Endothelial cell of umbilical vein (primary cell): ENCODE measurements at regions not wholly inside any gene's neighbourhood (a gene's known extent, or its start where the extent isn't known, plus 50 kb on each side); places are given as distances from the start of the nearest gene placed in this dataset.

Experiments
- BruUV-seq: library from RNA; stranded (reverse); fragments of 400-500 nt; replicated peaks from 2 replicates; lab custom pipeline; 2021; lab: Mats Ljungman, UMichigan
- CTCF ChIA-PET: fragments of 300-600, 350-600 bp; sonication (Branson Sonifier 250); formaldehyde crosslinking; loops from one replicate; lab custom pipeline; 2021; ENCODE audit warnings: antibody characterized with exemption, inconsistent platforms; lab: Charles Lee
- POLR2A ChIA-PET: fragments of 300-600, 350-600 bp; sonication (Branson Sonifier 250); formaldehyde crosslinking; loops from one replicate; lab custom pipeline; 2021; ENCODE audit warnings: antibody characterized with exemption, inconsistent platforms; lab: Charles Lee
- DNase-seq: peaks from one replicate; pipeline ENCODE4 v3.0.0-alpha.2; 2011; ENCODE audit warnings: low read depth, low spot score
- FAIRE-seq: peaks from 2 replicates; lab custom pipeline; 2011; peaks lifted over from hg19 to GRCh38; lab: Jason Lieb, UNC
- H2AFZ ChIP-seq: 2 replicates; pipeline ENCODE4 v1.6.0; 2012; ENCODE audit warnings: low read depth, low read length, control low read depth, inconsistent platforms
- H3K27ac ChIP-seq: 2 replicates; pipeline ENCODE4 v1.5.1; 2011; ENCODE audit warnings: low read depth, mild to moderate bottlenecking, control low read depth, low read length, moderate library complexity; ENCODE audit not compliant: insufficient read depth
- H3K27me3 ChIP-seq, 2 experiments: 2 replicates each; pipeline versions ENCODE4 v1.6.0 to v1.6.1; 2011; ENCODE audit warnings: low read length in 2 of 2, mixed read lengths in 1 of 2; ENCODE audit not compliant: control insufficient read depth in 2 of 2, insufficient read depth in 2 of 2
- H3K36me3 ChIP-seq, 2 experiments: 2 replicates in 1 of 2; 3 replicates in 1 of 2; pipeline ENCODE4 v1.5.1; 2011; ENCODE audit warnings: low read length in 2 of 2, mild to moderate bottlenecking in 1 of 2, moderate library complexity in 1 of 2; ENCODE audit not compliant: control insufficient read depth in 2 of 2, insufficient read depth in 2 of 2; ENCODE audit errors: extremely low read depth in 1 of 2
- H3K4me1 ChIP-seq: 3 replicates; pipeline ENCODE4 v1.5.1; 2011; ENCODE audit warnings: mild to moderate bottlenecking, low read length; ENCODE audit not compliant: control insufficient read depth, insufficient read depth; ENCODE audit errors: extremely low read depth
- H3K4me2 ChIP-seq: 2 replicates; pipeline ENCODE4 v1.6.1; 2011; ENCODE audit warnings: low read length, control low read depth, mixed read lengths; ENCODE audit not compliant: insufficient read depth
- H3K4me3 ChIP-seq, 3 experiments: fragments of 200-600 bp in 1 of 3; sonication (generic), shearing (Covaris generic) in 1 of 3; replicated peaks in 1 of 3; 2 replicates each; pipeline ENCODE4 v1.5.1; 2011 to 2016; ENCODE audit warnings: control low read depth in 3 of 3, low read length in 3 of 3, mild to moderate bottlenecking in 2 of 3, inconsistent platforms in 1 of 3, low read depth in 1 of 3, moderate library complexity in 1 of 3; ENCODE audit not compliant: insufficient read depth in 1 of 3
- H3K79me2 ChIP-seq: 2 replicates; pipeline ENCODE4 v1.6.0; 2012; ENCODE audit warnings: low read length, inconsistent platforms; ENCODE audit not compliant: control insufficient read depth, insufficient read depth
- H3K9ac ChIP-seq: replicated peaks from 2 replicates; pipeline ENCODE3; 2011; ENCODE audit warnings: low read length, control low read depth; ENCODE audit not compliant: insufficient read depth; ENCODE audit errors: extremely low read depth
- H3K9me1 ChIP-seq: replicated peaks from 3 replicates; pipeline ENCODE4 v1.6.0; 2011; ENCODE audit warnings: mild to moderate bottlenecking, low read length; ENCODE audit not compliant: control insufficient read depth, insufficient read depth; ENCODE audit errors: extremely low read depth
- H3K9me3 ChIP-seq: replicated peaks from 2 replicates; pipeline ENCODE4 v1.5.1; 2012; ENCODE audit warnings: low read length, inconsistent platforms; ENCODE audit not compliant: control insufficient read depth, insufficient read depth
- H4K20me1 ChIP-seq: replicated peaks from 2 replicates; pipeline ENCODE3; 2011; ENCODE audit warnings: mild to moderate bottlenecking, low read length; ENCODE audit not compliant: control insufficient read depth, insufficient read depth; ENCODE audit errors: extremely low read depth
- EZH2 ChIP-seq: IDR thresholded peaks from 2 replicates; pipeline ENCODE4 v1.6.1; 2012; ENCODE audit warnings: borderline replicate concordance, low read depth, mild to moderate bottlenecking, moderate library complexity, low read length, inconsistent platforms; ENCODE audit not compliant: severe bottlenecking
- FOS ChIP-seq: IDR thresholded peaks from 2 replicates; pipeline ENCODE4 v1.6.1; 2011; ENCODE audit warnings: mild to moderate bottlenecking, low read length, moderate library complexity, borderline replicate concordance; ENCODE audit not compliant: insufficient read depth
- GATA2 ChIP-seq: IDR thresholded peaks from 2 replicates; pipeline ENCODE4 v1.7.0; 2011; ENCODE audit warnings: low read depth, mild to moderate bottlenecking, moderate library complexity, mixed read lengths, low read length; ENCODE audit not compliant: insufficient read length, insufficient read depth
- JUN ChIP-seq: IDR thresholded peaks from 2 replicates; pipeline ENCODE4 v1.6.1; 2011; ENCODE audit warnings: borderline replicate concordance, low read depth; ENCODE audit not compliant: insufficient read length, insufficient read depth
- MYC ChIP-seq: IDR thresholded peaks from one replicate; pipeline ENCODE4 v1.6.1; 2011; ENCODE audit warnings: mild to moderate bottlenecking, low read depth, low read length
- POLR2A ChIP-seq: IDR thresholded peaks from 2 replicates; pipeline ENCODE4 v1.6.1; 2012; ENCODE audit warnings: low read depth, mild to moderate bottlenecking, control low read depth, low read length
- POLR2AphosphoS5 ChIP-seq: IDR thresholded peaks from 2 replicates; pipeline ENCODE4 v1.6.1; 2012; ENCODE audit warnings: low read depth, mild to moderate bottlenecking, control low read depth, low read length, moderate library complexity; ENCODE audit not compliant: insufficient read depth
- dilution Hi-C: fragments of 300-500 bp; cut with MboI; formaldehyde crosslinking; loops from one replicate; pipeline ENCODE4 v1.15.0; 2019; ENCODE audit warnings: low sequenced_read_pairs; ENCODE audit not compliant: extremely low pct_ligation_motif_present
- intact Hi-C: fragments of 100-400 bp; cut with micrococcal nuclease; formaldehyde crosslinking; loops from one replicate; pipeline ENCODE4 v1.10.0; 2022
- TF ChIP-seq, protein P1 (sequence below): IDR thresholded peaks from 2 replicates; pipeline ENCODE4 v1.6.1; 2011; ENCODE audit not compliant: insufficient read depth, insufficient read length
- TF ChIP-seq, protein P2 (sequence below), 2 donors: IDR thresholded peaks; 1 replicate in 1 of 2; 2 replicates in 1 of 2; pipeline ENCODE4 v1.5.1; 2011; ENCODE audit warnings: low read length in 2 of 2, mild to moderate bottlenecking in 2 of 2, moderate library complexity in 2 of 2, control low read depth in 1 of 2, inconsistent platforms in 1 of 2, low read depth in 1 of 2; ENCODE audit not compliant: insufficient read depth in 1 of 2; ENCODE audit errors: extremely low read depth in 1 of 2

DNA sequence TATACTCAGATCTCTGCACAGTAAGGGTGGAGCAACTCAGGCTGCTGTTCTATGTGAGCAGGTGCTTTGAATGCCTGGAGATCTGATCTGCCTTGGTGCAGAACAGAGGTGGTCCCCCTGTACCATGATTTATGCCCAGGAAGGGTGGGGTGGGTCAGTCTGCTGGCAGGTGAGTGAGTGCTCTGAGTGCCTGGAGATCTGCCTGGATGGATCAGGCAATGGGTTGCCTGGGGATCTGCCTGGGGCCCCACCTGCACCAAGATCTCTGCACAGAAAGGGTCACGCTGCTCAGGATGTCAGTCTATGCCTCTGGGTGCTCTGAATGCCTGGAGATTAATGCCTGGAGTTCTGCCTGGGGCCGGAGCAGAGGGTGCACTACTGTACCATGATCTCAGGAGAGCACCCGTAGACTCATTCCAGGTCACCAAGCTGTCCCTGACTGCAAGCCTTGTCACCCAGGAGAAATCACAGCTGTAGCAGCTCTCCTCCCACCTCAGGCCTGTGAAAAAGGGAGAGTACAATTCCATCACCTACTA is 342.9 kb downstream of the GBA3 start:
- FAIRE-seq (no peak), DNase-seq (no peak)
- H3K36me3 ChIP-seq, result no peaks in the 10 kb centered on the region
- H3K9ac ChIP-seq, result no peak overlapping the region
- TF ChIP-seq GATA2 (no peak), JUN (no peak), POLR2A (no peak), EZH2 (no peak), POLR2AphosphoS5 (no peak), FOS (no peak), MYC (no peak)
- TF ChIP-seq, protein P1, sequence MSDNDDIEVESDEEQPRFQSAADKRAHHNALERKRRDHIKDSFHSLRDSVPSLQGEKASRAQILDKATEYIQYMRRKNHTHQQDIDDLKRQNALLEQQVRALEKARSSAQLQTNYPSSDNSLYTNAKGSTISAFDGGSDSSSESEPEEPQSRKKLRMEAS, result no peak
- TF ChIP-seq, protein P2, sequence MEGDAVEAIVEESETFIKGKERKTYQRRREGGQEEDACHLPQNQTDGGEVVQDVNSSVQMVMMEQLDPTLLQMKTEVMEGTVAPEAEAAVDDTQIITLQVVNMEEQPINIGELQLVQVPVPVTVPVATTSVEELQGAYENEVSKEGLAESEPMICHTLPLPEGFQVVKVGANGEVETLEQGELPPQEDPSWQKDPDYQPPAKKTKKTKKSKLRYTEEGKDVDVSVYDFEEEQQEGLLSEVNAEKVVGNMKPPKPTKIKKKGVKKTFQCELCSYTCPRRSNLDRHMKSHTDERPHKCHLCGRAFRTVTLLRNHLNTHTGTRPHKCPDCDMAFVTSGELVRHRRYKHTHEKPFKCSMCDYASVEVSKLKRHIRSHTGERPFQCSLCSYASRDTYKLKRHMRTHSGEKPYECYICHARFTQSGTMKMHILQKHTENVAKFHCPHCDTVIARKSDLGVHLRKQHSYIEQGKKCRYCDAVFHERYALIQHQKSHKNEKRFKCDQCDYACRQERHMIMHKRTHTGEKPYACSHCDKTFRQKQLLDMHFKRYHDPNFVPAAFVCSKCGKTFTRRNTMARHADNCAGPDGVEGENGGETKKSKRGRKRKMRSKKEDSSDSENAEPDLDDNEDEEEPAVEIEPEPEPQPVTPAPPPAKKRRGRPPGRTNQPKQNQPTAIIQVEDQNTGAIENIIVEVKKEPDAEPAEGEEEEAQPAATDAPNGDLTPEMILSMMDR (IDR thresholded peaks at IDR 0.05; ENCODE audit: extremely low read depth in 1 of 2, insufficient read depth in 1 of 2, low read depth in 1 of 2, low read length in 2 of 2), result no peak
- H3K79me2 ChIP-seq, result no peaks in the 10 kb centered on the region
- CTCF ChIA-PET, result no interaction called here
- H3K4me2 ChIP-seq, result no peak overlapping the region
- dilution Hi-C loops, result no loop called here
- H3K27me3 ChIP-seq, result no peaks in the 10 kb centered on the region
- no peaks in the 10 kb centered on the region for H3K9me1 ChIP-seq
- no peaks in the 10 kb centered on the region for H4K20me1 ChIP-seq
- BruUV-seq, result no TSS peak
- H3K4me1 ChIP-seq, result no peaks in the 10 kb centered on the region
- peaks cover 3% of the 10 kb centered on the region for H3K9me3 ChIP-seq
- no peak overlapping the region for H3K27ac ChIP-seq
- no peak overlapping the region for H3K4me3 ChIP-seq
- intact Hi-C loops, result no loop called here
- POLR2A ChIA-PET, result no interaction called here
- H2AFZ ChIP-seq, result no peak overlapping the region
